Fibroblast of mammary gland (primary cell): ENCODE measurements at regions not wholly inside any gene's neighbourhood (a gene's known extent, or its start where the extent isn't known, plus 50 kb on each side); places are given as distances from the start of the nearest gene placed in this dataset.

ENCODE experiments used
- DNase-seq: peaks from one replicate; pipeline ENCODE4 v3.0.0-alpha.2; 2010; ENCODE audit warnings: low read depth
- H3K4me3 ChIP-seq: 2 replicates; pipeline ENCODE4 v1.5.1; 2011; ENCODE audit warnings: low read depth, mild to moderate bottlenecking, low read length, moderate library complexity; ENCODE audit not compliant: control insufficient read depth
- TF ChIP-seq, protein P1 (sequence below): conservative IDR thresholded peaks from 2 replicates; pipeline ENCODE4 v1.5.1; 2011; ENCODE audit warnings: low read depth, low read length, inconsistent platforms; ENCODE audit not compliant: control insufficient read depth, insufficient read depth

GRCh38 chr5:56712895-56713591, 102.3 kb upstream of the MAP3K1 start:
- TF ChIP-seq, protein P1, sequence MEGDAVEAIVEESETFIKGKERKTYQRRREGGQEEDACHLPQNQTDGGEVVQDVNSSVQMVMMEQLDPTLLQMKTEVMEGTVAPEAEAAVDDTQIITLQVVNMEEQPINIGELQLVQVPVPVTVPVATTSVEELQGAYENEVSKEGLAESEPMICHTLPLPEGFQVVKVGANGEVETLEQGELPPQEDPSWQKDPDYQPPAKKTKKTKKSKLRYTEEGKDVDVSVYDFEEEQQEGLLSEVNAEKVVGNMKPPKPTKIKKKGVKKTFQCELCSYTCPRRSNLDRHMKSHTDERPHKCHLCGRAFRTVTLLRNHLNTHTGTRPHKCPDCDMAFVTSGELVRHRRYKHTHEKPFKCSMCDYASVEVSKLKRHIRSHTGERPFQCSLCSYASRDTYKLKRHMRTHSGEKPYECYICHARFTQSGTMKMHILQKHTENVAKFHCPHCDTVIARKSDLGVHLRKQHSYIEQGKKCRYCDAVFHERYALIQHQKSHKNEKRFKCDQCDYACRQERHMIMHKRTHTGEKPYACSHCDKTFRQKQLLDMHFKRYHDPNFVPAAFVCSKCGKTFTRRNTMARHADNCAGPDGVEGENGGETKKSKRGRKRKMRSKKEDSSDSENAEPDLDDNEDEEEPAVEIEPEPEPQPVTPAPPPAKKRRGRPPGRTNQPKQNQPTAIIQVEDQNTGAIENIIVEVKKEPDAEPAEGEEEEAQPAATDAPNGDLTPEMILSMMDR: no peak
- H3K4me3 ChIP-seq: no peak overlapping the region
- no peak for DNase-seq

DNA sequence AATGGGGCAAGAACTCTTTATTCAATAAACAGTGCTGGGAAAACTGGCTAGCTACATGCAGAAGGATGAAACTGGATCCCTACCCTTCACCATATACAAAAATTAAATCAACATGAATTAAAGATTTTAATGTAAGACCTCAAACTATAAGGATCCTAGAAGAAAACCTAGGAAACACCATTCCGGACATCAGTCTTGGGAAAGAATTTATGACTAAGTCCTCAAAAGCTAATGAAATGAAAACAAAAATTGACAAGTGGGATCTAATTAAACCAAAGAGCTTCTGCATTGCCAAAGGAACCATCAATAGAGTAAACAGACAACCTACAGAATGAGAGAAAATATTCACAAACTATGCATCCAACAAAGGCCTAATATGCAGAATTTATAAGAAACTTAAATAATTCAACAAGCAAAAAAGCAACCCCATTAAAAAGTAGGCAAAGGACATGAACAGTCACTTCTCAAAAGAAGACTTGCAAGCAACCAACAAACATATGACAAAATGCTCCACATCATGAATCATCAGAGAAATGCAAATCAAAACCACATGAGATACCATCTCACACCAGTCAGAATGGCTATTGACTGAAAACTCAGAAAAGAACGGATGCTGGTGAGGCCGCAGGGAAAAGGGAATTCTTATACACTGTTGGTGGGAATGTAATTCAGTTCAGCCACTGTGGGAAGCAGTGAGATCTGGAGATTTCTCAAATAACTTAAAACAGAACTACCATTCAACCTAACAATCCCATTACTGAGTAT, 104.3 kb upstream of the MAP3K1 start:
- TF ChIP-seq, protein P1: no peak
- DNase-seq: peak; percentile 51

DNA sequence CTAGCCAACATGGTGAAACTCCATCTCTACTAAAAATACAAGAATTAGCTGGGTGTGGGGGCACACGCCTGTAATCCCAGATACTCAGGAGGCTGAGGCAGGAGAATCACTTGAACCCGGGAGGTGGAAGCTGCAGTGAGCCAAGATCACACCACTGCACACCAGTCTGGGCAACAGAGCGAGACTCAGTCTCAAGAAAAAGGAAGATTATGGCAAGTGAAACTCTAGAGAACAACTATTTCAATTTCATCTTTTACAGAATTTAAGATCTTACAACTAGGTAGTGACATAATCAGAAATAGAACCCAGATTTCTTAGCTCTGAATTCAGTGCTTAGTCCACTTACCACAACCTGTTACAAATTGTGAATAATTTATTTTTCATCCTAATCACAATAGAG, 108.8 kb upstream of the MAP3K1 start:
- DNase-seq: no peak
- TF ChIP-seq, protein P1: no peak
- no peak overlapping the region for H3K4me3 ChIP-seq

More for the DNA sequence above, 104.3 kb upstream of the MAP3K1 start:
- H3K4me3 ChIP-seq: no peak overlapping the region

- no peak for DNase-seq
- no peak overlapping the region for H3K4me3 ChIP-seq
- TF ChIP-seq, protein P1: no peak
Observed at GRCh38 chr5:56705217-56705616, 110.1 kb upstream of the MAP3K1 start.

GRCh38 chr5:56703952-56704351, 111.4 kb upstream of the MAP3K1 start:
- TF ChIP-seq, protein P1: no peak
- no peak for DNase-seq
- H3K4me3 ChIP-seq: no peak overlapping the region

DNA sequence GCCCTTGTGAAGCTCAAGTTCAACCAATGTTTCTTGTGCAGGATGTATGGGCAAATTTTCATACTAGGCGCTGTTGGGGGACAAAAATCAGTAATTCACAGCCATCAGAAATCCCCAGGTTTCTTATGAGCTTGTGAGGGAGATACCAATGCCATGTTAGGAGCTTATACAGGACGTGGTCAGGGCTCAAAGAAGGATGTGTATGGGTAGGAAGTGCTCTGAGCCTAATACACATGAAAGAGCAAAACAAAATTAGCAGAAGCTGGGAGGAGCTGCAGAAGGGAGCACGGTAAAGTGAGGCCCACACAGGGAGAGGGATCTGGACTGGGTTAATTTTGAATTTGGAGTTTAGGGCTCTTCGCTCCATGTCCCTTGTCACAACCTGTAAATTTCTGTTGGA, 114.6 kb upstream of the MAP3K1 start:
- no peak for DNase-seq
- TF ChIP-seq, protein P1: no peak
- H3K4me3 ChIP-seq: no peak overlapping the region

GRCh38 chr5:56699538-56699937, 115.8 kb upstream of the MAP3K1 start:
- TF ChIP-seq, protein P1: no peak
- DNase-seq: no peak
- H3K4me3 ChIP-seq: no peak overlapping the region
